IPS-15b (cell line): ENCODE measurements at regions not wholly inside any gene's neighbourhood (a gene's known extent, or its start where the extent isn't known, plus 50 kb on each side); places are given as distances from the start of the nearest gene placed in this dataset.
"Not testable (repeated sequence)": the region's sequence is repeated elsewhere in the genome, so short reads cannot be mapped to it uniquely, and the experiment has no call there.

Source experiments
- H3K27me3 ChIP-seq: one replicate; pipeline ENCODE4 v1.6.1; 2013; ENCODE audit warnings: low read length; ENCODE audit not compliant: control insufficient read depth, insufficient read depth
- H3K36me3 ChIP-seq: one replicate; pipeline ENCODE4 v1.6.1; 2013; ENCODE audit warnings: low read length; ENCODE audit not compliant: control insufficient read depth, insufficient read depth
- H3K4me1 ChIP-seq: one replicate; pipeline ENCODE4 v1.6.1; 2013; ENCODE audit warnings: mild to moderate bottlenecking, low read length; ENCODE audit not compliant: control insufficient read depth, insufficient read depth
- H3K4me3 ChIP-seq: one replicate; pipeline ENCODE4 v1.5.1; 2013; ENCODE audit warnings: low read depth, low read length
- H3K9ac ChIP-seq: one replicate; pipeline ENCODE4 v1.6.1; 2013; ENCODE audit warnings: low read depth, mild to moderate bottlenecking, low read length
- H3K9me3 ChIP-seq: one replicate; pipeline ENCODE4 v1.6.1; 2013; ENCODE audit warnings: mild to moderate bottlenecking, low read length; ENCODE audit not compliant: control insufficient read depth, insufficient read depth

DNA sequence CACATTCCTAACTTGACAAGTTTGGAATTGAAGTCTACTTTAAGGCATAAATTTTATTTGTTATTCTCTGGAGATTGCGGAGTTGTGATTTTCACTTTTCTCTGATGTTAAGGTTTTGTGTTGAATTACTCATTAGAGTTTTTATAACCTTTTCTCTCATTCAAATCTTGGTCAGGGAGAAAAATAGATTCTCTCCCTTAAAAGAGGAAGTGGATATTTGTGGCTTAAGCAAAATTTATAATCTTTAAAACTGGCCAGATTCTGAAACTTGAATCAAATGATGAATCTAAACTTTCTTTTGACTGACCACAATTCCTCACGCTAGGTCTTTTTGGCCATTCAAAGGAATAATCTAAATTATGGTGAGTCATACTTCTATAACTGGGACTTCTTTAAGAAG is 361.4 kb downstream of the TEX13C start:
- no peaks in the 10 kb centered on the region for H3K4me1 ChIP-seq
- no peak overlapping the region for H3K9ac ChIP-seq
- H3K36me3 ChIP-seq = no peaks in the 10 kb centered on the region
- H3K9me3 ChIP-seq = no peaks in the 10 kb centered on the region
- H3K27me3 ChIP-seq = no peaks in the 10 kb centered on the region
- H3K4me3 ChIP-seq = no peak overlapping the region

DNA sequence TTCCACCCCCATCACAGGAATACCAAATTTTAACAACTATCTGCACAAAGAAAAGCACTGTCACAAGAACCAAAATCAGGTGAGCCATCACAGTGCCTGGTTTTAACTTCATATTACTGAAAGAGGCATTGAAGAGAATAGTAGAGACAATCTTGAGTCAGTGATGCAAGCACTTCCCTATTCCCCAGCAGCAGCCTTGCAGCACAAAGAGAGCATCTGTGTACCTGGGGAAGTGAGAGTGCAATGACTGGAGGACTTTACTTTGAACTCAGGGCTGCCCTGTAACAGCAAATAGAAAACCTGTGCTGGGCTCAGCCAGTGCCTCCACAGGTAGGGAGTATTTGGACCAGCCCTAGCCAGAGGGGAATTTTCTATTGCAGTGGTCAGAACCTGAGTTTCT is 361.8 kb downstream of the TEX13C start:
- Histone ChIP-seq H3K9ac (no peak overlapping the region), H3K4me1 (no peaks in the 10 kb centered on the region), H3K27me3 (no peaks in the 10 kb centered on the region), H3K36me3 (no peaks in the 10 kb centered on the region), H3K4me3 (no peak overlapping the region), H3K9me3 (no peaks in the 10 kb centered on the region)

DNA sequence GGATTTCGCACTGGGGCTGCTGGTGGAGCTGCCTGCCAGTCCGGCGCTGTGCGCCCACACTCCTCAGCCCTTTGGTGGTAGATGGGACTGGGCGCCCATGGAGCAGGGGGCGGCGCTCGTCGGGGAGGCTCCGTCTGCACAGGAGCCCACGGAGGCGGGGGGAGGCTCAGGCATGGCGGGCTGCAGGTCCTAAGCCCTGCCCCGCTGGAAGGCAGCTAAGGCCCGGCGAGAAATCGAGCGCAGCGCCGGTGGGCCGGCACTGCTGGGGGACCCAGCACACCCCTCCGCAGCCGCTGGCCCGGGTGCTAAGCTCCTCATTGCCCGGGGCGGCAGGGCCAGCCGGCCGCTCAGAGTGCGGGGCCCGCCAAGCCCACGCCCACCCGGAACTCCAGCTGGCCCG is 370.9 kb downstream of the TEX13C start:
- H3K4me1 ChIP-seq, H3K36me3 ChIP-seq, H3K4me3 ChIP-seq, H3K27me3 ChIP-seq, H3K9me3 ChIP-seq, H3K9ac ChIP-seq: not testable (repeated sequence)

DNA sequence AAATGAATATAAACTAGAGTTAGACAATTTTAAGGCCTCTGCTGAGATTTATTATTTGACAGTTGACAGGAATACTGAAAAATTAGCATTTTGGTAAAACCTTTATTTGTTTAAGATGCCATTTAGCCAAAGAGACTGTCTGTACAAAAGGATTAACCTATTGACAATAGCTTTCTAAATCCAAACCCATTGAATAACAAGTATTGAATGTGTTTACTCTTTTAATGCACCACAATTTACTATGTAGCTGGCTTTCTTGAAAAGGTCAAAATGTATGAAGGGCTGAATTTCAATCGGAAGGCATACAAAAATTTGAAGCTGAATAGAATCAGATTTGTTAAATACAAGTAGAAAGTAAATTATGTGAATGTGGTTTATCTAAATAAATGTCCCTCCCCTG is 374.5 kb downstream of the TEX13C start:
- no peak overlapping the region for H3K4me3 ChIP-seq
- no peaks in the 10 kb centered on the region for H3K9me3 ChIP-seq
- H3K4me1 ChIP-seq = no peaks in the 10 kb centered on the region
- no peak overlapping the region for H3K9ac ChIP-seq
- no peaks in the 10 kb centered on the region for H3K36me3 ChIP-seq
- H3K27me3 ChIP-seq = no peaks in the 10 kb centered on the region

DNA sequence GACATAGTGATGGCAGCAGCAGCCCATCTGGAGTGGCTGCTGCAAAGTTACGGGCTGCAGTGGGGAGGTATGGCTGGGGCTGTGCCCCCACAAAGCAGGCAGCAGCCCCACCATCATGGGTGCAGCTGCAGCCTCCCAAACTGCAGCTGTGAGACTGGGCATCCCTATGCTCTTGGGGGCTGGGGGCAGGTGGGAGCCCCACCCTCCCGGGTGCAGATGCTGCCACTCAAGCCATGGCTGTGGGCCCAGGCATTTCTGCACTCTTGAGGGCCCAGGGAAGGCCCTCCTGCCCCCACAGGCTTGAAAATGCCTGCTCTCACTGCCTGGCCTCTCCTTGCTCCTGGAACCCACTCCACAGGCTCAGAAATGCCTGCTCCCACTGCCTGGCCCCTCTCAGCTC is 389.4 kb downstream of the TEX13C start:
- H3K36me3 ChIP-seq = no peaks in the 10 kb centered on the region
- H3K4me1 ChIP-seq = no peaks in the 10 kb centered on the region
- no peaks in the 10 kb centered on the region for H3K9me3 ChIP-seq
- no peak overlapping the region for H3K9ac ChIP-seq
- H3K27me3 ChIP-seq = no peaks in the 10 kb centered on the region
- no peak overlapping the region for H3K4me3 ChIP-seq

DNA sequence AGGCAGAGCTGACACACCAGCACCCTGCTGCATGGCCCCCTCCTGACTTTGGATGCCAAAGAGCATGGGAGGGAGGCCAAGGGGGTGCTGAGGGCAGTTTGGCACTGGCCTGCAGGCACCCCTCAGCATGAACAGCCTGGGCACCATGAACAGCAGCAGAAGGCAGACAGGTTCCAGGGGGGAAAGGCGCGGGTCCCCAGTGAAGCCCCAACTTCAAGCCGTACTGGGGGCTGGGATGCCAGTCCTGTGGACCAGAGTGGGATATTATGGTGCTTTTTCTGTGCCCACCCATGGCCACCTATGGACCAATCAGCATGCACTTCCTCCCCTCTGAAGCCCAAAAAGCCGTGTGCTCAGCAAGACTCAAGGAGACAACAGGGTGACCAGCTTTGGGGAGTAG is 389.9 kb downstream of the TEX13C start:
- Histone ChIP-seq H3K9me3 (no peaks in the 10 kb centered on the region), H3K9ac (no peak overlapping the region), H3K4me3 (no peak overlapping the region), H3K36me3 (no peaks in the 10 kb centered on the region), H3K4me1 (no peaks in the 10 kb centered on the region), H3K27me3 (no peaks in the 10 kb centered on the region)

DNA sequence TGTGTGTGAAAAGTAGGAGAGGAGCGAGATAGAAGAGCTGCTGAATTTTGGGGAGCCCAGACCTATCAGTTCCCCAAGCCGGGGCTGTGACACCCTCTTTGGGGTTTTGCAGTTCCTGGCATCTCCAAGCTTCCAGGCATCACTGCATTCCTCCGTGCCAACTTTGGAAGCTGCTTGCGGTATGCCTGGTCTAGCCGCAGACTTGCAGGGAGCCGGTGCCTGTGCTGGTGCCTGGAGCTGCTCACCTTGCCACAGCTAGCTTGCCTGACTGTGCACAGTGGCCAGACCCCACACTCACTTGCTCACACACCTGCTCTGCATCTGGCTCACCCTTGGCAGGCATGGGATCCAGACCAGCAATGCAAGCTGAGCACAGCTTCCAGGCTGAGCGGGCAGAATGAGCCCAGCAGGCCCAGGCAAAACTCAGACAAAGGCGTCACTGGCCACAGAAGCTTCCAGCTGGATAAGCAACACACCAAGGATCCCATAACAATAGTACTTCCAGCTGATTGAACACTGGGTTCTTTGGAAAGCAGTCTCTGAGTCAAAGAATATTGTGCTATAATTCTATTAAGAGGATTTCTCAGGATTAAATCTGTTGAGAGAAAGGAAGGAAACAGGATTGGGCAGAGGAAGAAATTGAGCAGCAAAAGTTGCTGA is 390.9 kb downstream of the TEX13C start:
- H3K4me3 ChIP-seq = no peak overlapping the region
- no peaks in the 10 kb centered on the region for H3K27me3 ChIP-seq
- no peaks in the 10 kb centered on the region for H3K36me3 ChIP-seq
- H3K9me3 ChIP-seq = no peaks in the 10 kb centered on the region
- no peak overlapping the region for H3K9ac ChIP-seq
- no peaks in the 10 kb centered on the region for H3K4me1 ChIP-seq

DNA sequence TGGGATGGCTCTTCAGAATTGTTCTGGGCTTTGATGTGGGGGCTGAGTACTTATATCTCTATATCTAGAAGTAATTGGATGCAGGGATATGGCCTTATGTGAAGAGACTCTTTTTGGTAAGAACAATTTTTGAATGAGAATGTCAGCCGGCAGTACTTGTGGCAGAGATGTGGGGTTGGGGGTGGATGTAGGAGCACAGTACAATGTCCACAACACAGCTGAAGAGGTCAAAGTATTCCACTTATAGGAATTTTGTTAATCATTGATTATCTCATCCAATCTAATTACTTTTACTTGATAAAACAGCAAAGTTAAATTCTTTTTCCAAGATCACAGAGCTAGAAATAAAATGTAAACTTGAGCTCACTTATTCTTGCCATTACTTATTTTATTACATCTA is 391.4 kb downstream of the TEX13C start:
- H3K9ac ChIP-seq = no peak overlapping the region
- H3K4me1 ChIP-seq = no peaks in the 10 kb centered on the region
- no peaks in the 10 kb centered on the region for H3K9me3 ChIP-seq
- no peaks in the 10 kb centered on the region for H3K27me3 ChIP-seq
- H3K4me3 ChIP-seq = no peak overlapping the region
- H3K36me3 ChIP-seq = no peaks in the 10 kb centered on the region

DNA sequence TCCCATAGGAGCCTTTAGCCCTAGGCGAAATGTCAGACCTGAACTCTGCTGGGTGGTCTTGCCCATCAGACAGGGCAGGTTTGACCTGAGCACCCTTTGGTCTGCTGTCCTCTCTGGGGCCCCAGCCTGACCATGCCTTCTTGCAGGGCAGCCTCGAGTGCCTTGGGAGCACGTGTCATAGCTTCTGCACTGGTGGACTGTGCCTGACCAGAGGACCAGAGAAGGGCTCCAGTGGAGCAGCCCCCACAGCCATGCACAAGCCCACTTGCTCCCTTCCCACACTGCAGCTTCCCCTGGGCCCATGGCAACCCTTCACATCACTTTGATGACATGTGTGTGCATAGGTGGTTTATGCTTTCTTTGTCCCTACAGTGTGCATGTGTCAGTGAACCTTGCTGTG is 394.0 kb downstream of the TEX13C start:
- Histone ChIP-seq H3K4me3 (no peak overlapping the region), H3K27me3 (no peaks in the 10 kb centered on the region), H3K9ac (no peak overlapping the region), H3K36me3 (no peaks in the 10 kb centered on the region), H3K9me3 (no peaks in the 10 kb centered on the region), H3K4me1 (no peaks in the 10 kb centered on the region)

DNA sequence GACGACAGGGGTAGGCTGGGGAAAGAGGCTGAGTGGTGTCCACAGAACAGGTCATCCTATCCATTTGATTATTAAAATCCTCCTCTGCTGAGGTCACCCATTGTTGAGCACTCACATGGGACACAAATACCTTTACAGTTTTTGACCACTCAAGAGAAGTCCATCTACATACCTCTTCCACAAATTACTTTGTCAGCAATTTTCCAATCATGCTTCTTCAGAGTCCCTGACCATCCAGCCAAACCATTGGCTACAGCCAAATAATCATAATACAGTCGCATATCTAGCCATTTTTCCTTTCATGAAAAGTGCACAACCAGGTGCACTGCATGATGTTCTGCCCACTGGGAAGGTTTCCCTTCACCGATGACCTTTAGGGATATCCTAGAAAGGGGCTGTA is 407.4 kb downstream of the TEX13C start:
- no peaks in the 10 kb centered on the region for H3K4me1 ChIP-seq
- H3K9me3 ChIP-seq = no peaks in the 10 kb centered on the region
- H3K9ac ChIP-seq = no peak overlapping the region
- H3K27me3 ChIP-seq = no peaks in the 10 kb centered on the region
- no peak overlapping the region for H3K4me3 ChIP-seq
- no peaks in the 10 kb centered on the region for H3K36me3 ChIP-seq

DNA sequence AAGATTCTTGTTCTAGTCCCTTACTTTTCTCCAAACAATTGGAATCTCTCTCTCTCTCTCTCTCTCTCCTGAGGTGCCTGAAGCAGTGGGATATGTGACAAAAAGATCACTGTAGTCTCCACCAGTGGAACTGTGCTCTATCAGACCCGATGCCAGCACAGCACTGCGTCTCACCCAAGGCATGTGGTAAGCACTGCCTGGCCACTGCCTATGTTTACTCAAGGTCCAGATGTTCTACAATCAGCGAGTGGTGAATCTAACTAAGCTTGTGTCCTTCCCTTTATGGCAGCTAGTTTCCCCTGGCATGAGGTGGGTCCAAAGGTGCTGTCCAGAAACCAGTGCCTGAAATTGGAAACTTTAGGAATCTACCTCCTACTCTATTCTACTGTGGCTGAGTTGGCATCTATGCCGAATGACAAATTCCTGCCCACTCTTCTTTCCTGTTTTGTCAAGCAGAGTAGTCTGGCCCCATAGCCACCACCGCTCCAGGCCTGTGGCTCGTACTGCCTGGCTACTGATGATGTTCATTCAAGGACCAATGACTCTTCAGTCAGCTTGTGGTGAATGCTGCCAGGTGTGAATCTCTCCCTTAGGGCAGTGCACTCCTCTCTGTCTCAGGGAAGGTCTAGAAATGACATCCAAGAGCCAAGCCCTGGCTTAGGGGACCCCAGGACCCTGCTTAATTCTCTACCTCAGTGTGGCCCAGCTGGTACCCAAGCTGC is 416.5 kb downstream of the TEX13C start:
- no peak overlapping the region for H3K4me3 ChIP-seq
- H3K9ac ChIP-seq = no peak overlapping the region
- H3K4me1 ChIP-seq = no peaks in the 10 kb centered on the region
- no peaks in the 10 kb centered on the region for H3K9me3 ChIP-seq
- no peaks in the 10 kb centered on the region for H3K27me3 ChIP-seq
- H3K36me3 ChIP-seq = no peaks in the 10 kb centered on the region

DNA sequence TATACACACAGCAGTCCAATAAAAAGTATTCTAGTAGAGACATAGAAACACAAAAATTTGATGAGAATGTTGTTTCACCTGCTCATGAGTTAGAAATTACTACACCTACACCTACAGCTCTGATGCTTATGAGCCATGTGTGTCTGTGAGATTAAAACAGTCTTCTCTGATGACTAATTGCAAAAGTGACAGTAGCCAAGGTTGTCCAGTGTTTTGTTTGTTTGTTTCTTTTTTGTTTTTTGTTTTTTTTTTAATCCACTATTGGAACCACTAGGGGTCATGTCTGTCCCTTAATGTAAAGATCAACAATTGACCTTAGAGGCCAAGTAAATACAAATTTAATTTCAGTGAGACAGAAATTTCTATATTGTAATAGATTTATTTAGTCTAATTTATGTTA is 423.1 kb downstream of the TEX13C start:
- Histone ChIP-seq H3K9ac (no peak overlapping the region), H3K36me3 (no peaks in the 10 kb centered on the region), H3K9me3 (no peaks in the 10 kb centered on the region), H3K4me1 (no peaks in the 10 kb centered on the region), H3K27me3 (no peaks in the 10 kb centered on the region), H3K4me3 (no peak overlapping the region)
